Spleen (tissue), 7 donors: ENCODE measurements at regions not wholly inside any gene's neighbourhood (a gene's known extent, or its start where the extent isn't known, plus 50 kb on each side); places are given as distances from the start of the nearest gene placed in this dataset.

Experiments
- POLR2A ChIP-seq, 3 donors: fragments of 450-650 bp; IDR thresholded peaks; one replicate each; pipeline ENCODE4 v1.5.1; 2017; ENCODE audit warnings: antibody characterized with exemption in 3 of 3, mild to moderate bottlenecking in 1 of 3
- TF ChIP-seq, protein P1 (sequence below), 11 experiments: fragments of 200-600 bp in 7 of 11; fragments of 450-650 bp in 4 of 11; sonication (generic) in 4 of 11; IDR thresholded peaks in 8 of 11; conservative IDR thresholded peaks in 3 of 11; 1 replicate in 7 of 11; 2 replicates in 4 of 11; pipeline versions ENCODE4 v1.4.0 to v1.8.0; 2016 to 2021; ENCODE audit warnings: antibody characterized with exemption in 11 of 11, inconsistent platforms in 4 of 11, mild to moderate bottlenecking in 1 of 11
- donor health status: DM: no; HTN: no; CAD: no; lungs with moderate emphysema.
- donor health status: DM: no; HTN: no; CAD: no.
- donor health status: DM: no; HTN: no; CAD: no.

DNA sequence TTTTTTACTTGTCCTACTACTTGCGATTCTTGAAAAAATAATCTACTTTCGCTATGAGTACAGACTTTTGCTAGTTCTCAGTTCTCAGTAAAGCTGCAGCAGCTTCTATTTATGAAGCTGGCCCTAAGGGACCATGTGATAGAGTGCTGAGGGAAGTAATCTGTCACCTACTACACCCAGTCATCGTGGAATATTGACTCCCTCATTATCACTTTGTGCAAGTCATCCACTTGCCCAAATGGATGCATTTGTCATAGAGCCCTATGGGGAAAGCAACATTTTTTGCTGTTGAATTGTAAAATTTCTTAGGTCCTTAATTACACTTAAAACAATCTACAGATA lies 1919.8 kb downstream of the SUCLG1 start:
- TF ChIP-seq, protein P1, sequence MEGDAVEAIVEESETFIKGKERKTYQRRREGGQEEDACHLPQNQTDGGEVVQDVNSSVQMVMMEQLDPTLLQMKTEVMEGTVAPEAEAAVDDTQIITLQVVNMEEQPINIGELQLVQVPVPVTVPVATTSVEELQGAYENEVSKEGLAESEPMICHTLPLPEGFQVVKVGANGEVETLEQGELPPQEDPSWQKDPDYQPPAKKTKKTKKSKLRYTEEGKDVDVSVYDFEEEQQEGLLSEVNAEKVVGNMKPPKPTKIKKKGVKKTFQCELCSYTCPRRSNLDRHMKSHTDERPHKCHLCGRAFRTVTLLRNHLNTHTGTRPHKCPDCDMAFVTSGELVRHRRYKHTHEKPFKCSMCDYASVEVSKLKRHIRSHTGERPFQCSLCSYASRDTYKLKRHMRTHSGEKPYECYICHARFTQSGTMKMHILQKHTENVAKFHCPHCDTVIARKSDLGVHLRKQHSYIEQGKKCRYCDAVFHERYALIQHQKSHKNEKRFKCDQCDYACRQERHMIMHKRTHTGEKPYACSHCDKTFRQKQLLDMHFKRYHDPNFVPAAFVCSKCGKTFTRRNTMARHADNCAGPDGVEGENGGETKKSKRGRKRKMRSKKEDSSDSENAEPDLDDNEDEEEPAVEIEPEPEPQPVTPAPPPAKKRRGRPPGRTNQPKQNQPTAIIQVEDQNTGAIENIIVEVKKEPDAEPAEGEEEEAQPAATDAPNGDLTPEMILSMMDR (IDR thresholded peaks at IDR 0.05 in 8 of 11, conservative IDR thresholded peaks at IDR 0.05 in 3 of 11): no peak
- no peak for TF ChIP-seq POLR2A (IDR thresholded peaks at IDR 0.05)
